BE2C (cell line): ENCODE measurements at regions not wholly inside any gene's neighbourhood (a gene's known extent, or its start where the extent isn't known, plus 50 kb on each side); places are given as distances from the start of the nearest gene placed in this dataset.

Experiments
- DNase-seq: peaks from one replicate; pipeline ENCODE4 v3.0.0-alpha.2; 2020
- H3K27me3 ChIP-seq: fragments of 250-450 bp; sonication (Bioruptor Pico); 2 replicates; pipeline ENCODE4 v1.5.1; 2020; ENCODE audit warnings: mild to moderate bottlenecking
- H3K36me3 ChIP-seq: fragments of 250-450 bp; sonication (Bioruptor Pico); 2 replicates; pipeline ENCODE4 v1.5.1; 2020; ENCODE audit warnings: mild to moderate bottlenecking
- H3K4me1 ChIP-seq: fragments of 250-450 bp; sonication (Bioruptor Pico); 2 replicates; pipeline ENCODE4 v1.5.1; 2020
- H3K4me3 ChIP-seq: 2 replicates; pipeline ENCODE4 v1.5.1; 2011; ENCODE audit warnings: low read depth, low read length
- H3K9me3 ChIP-seq: fragments of 250-450 bp; sonication (Bioruptor Pico); 2 replicates; pipeline ENCODE4 v1.5.1; 2020
- CTCF ChIP-seq: IDR thresholded peaks from 2 replicates; pipeline ENCODE4 v1.5.1; 2012; ENCODE audit warnings: mild to moderate bottlenecking, low read depth, low read length

- DNase-seq = no peak
- Histone ChIP-seq H3K4me1 (no peaks in the 10 kb centered on the region), H3K9me3 (no peaks in the 10 kb centered on the region), H3K36me3 (no peaks in the 10 kb centered on the region), H3K4me3 (no peak overlapping the region), H3K27me3 (no peaks in the 10 kb centered on the region)
- TF ChIP-seq CTCF = no peak
These were observed 501.8 kb downstream of the BCL11B start for GRCh38 chr14:98770151-98770550.

- no peaks in the 10 kb centered on the region for H3K27me3 ChIP-seq
- H3K4me1 ChIP-seq = no peaks in the 10 kb centered on the region
- H3K36me3 ChIP-seq = no peaks in the 10 kb centered on the region
- no peak for DNase-seq
- no peak for TF ChIP-seq CTCF
- H3K9me3 ChIP-seq = no peaks in the 10 kb centered on the region
- no peak overlapping the region for H3K4me3 ChIP-seq
These were observed 498.2 kb downstream of the BCL11B start for GRCh38 chr14:98773814-98774213.

DNA sequence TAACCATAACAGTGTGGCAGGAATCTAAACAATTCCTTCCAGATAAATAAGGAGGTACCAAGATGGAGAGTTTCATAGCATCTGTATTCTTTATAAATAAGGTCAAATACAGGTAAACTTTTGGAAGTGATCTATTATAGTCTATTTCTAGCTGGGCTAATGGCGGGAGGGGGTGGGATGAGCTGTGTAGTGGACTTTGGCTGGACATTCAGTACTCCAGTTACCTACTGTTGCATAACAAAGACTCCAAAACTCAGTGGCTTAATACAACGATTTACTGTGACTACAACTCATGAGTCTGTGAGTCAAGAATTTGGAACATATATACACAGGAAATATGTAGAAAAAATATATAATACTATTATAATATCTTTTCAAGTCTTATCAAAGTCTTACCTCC is 496.1 kb downstream of the BCL11B start:
- TF ChIP-seq CTCF = no peak
- no peaks in the 10 kb centered on the region for H3K4me1 ChIP-seq
- no peaks in the 10 kb centered on the region for H3K36me3 ChIP-seq
- no peaks in the 10 kb centered on the region for H3K9me3 ChIP-seq
- no peak overlapping the region for H3K4me3 ChIP-seq
- no peaks in the 10 kb centered on the region for H3K27me3 ChIP-seq
- no peak for DNase-seq

GRCh38 chr14:98782062-98782461 is 489.9 kb downstream of the BCL11B start:
- no peaks in the 10 kb centered on the region for H3K27me3 ChIP-seq
- no peak for TF ChIP-seq CTCF

GRCh38 chr14:98785578-98785977 is 486.4 kb downstream of the BCL11B start:
- H3K36me3 ChIP-seq = no peaks in the 10 kb centered on the region
- H3K4me3 ChIP-seq = no peak overlapping the region
- H3K27me3 ChIP-seq = no peaks in the 10 kb centered on the region
- H3K9me3 ChIP-seq = no peaks in the 10 kb centered on the region
- H3K4me1 ChIP-seq = no peaks in the 10 kb centered on the region
- no peak for DNase-seq
- no peak for TF ChIP-seq CTCF

More at GRCh38 chr14:98782062-98782461, 489.9 kb downstream of the BCL11B start:
- no peaks in the 10 kb centered on the region for H3K9me3 ChIP-seq
- no peaks in the 10 kb centered on the region for H3K4me1 ChIP-seq
- no peaks in the 10 kb centered on the region for H3K36me3 ChIP-seq
- H3K4me3 ChIP-seq = no peak overlapping the region
- no peak for DNase-seq

DNA sequence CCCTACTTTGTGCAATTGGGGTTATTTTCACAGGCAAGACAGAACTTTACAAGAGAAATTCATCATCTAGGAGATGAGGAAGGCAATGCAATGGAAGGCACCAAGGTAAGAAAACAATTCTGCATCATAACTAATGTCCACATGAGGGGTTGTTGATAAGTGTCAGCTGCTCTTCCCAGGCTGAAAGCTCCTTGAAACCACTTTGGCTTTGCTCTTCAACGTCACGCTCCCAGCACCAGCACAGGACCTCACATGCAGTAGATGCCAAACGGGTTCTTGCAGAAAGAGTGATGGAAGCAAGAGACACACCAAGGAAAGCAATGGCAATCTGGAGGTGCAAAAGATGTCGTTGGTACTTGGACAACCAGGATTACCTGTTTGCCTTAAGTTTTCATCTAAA is 485.5 kb downstream of the BCL11B start:
- no peaks in the 10 kb centered on the region for H3K36me3 ChIP-seq
- TF ChIP-seq CTCF = no peak
- no peak for DNase-seq

More for the DNA sequence above, 485.5 kb downstream of the BCL11B start:
- Histone ChIP-seq H3K27me3 (no peaks in the 10 kb centered on the region), H3K4me3 (no peak overlapping the region), H3K4me1 (no peaks in the 10 kb centered on the region), H3K9me3 (no peaks in the 10 kb centered on the region)
